GM21529 (cell line): ENCODE measurements at regions not wholly inside any gene's neighbourhood (a gene's known extent, or its start where the extent isn't known, plus 50 kb on each side); places are given as distances from the start of the nearest gene placed in this dataset.

Experiments used
- ATAC-seq: cut with Tn5 transposase; IDR thresholded peaks from one replicate; pipeline ENCODE4 v1.9.1; 2021; ENCODE audit not compliant: unreplicated experiment

DNA sequence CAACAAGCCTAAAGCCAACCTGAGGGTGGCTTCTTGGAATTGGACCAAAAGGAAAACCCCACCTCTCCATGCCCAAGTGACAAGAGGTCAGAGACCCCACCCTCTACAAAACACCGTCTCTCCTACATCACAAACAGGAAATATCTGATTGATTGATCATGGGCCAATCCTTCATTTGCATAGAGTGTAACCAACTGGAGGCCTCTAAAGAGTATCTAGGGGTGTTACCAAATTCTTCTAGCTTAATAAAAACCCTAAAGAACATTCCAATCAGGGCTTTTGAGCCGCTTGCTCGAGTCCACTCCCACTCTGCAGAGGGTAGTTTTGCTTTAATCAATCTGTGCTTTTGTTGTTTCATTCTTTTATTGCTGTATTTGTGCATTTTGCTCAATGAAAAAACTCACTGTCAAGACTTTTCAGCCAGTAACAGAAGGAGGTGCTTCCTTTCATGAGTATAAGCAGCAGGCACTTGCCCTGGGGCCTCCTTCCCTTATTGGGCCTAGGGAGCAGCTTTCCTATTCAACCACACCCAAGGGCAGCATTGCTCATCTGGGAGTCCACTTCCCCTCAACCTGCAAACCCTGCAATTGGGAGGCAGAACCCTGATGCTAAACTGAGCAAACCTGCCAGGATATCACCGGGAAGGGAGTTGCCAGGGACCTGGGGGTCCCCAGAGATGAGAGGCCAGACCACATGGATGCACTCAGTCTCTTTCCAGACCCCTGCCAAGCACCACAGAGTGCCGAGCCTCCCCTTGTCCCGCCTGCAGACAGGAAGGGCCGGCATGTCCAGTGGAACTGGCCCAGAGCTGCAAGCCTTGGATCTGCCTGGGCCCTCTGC lies 154.3 kb upstream of the VSTM2B start:
- no peak for ATAC-seq

DNA sequence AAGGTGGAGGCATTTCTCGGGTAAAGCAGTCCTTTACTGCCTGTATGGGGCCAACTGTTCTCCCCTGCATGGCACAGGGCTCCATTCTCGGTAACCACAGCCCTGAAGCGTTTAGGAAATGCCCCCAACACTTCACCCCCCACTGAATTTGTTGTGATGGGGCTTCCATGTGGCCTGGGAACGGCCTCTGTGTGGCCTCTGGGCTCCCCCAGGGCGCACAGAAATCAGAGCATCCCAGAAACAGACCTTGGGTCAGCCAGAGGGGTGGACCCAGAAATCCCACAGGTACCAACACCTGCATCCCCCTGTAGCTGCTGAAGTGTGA lies 153.7 kb upstream of the VSTM2B start:
- ATAC-seq = no peak

DNA sequence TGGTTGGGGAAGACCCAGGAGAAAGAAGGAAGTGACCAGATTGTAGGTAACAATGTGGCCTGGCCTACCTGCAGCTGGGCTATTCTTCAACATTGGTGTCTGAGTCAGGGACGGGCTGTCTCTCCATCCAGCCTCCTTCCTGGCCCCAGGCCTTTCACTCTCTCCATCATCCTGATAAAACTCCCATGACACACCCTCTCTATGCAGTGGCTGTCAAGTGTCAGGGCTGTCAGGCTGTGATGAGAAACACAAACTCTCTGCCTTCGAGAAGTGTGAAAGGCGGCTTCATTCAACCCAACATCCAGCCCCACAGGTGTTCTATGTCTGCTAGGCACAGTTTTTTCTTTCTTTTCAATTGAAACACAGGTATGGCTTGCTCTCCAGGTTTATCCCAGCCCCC lies 153.3 kb upstream of the VSTM2B start:
- ATAC-seq = no peak

DNA sequence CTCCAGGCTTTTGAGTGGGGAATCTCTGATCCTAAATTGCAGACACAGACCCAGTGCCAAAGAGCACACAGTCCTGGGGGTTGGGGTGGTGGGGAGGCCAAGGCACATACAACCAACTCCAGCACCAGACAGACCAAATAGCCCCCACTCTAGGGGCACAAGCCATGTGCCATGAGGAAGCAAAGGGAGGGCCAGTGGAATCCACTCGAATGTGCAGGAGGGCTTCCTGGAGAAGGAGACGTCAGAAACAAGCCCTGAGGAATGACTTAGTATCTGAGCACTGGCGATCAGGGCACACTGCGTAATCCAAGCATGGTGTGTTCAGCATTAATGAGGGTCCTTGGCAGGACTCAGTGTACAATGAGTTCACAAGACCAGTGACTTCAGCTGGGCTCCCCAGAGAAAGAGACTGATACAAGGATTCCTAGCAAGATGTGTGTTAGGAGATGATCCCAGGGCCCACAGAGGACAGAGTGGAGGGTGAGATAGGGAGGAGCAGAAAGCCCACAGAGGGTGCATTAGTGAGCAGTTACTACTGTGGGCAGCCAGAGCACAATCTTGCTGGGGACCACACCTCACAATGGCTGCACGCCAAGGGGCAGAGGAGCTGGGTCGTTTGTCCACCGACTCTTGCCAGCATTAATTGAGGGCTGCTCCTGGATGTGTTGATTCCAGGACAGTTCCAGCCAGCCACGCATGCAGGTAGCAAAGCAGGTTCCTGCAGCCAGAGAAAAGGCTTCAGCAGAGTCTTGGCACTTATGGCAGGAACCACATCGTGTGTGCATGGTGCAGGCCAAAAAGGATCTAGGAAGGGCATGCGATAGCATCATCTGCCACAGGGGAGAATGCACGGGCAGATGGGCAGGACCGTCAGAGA lies 152.6 kb upstream of the VSTM2B start:
- ATAC-seq = no peak

- ATAC-seq = no peak
Observed at GRCh38 chr19:29375429-29376119, 150.2 kb upstream of the VSTM2B start.

DNA sequence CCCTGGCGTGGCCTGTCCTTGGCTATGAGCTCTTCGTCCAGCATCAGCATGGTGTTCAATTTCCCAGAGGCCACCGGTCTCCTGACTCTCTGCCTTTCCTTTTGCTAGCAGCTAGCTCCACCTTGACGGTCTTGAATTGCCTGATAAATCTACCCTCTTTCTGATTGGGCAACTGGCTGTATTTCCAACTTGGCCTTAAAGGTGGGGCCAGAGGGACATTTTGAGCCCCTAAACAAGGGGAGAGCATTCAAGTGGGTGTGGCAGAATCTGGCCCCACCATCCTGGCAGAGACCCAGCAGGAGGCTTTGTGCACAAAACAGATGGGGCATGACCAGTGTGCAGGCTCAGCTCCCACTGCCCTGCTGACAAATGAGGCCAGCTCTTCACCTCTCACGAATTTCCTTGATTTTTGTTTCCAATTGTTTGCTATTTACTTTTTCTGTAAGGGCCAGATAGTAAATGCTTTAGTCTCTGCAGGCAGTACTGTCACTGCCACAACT lies 148.9 kb upstream of the VSTM2B start:
- no peak for ATAC-seq

DNA sequence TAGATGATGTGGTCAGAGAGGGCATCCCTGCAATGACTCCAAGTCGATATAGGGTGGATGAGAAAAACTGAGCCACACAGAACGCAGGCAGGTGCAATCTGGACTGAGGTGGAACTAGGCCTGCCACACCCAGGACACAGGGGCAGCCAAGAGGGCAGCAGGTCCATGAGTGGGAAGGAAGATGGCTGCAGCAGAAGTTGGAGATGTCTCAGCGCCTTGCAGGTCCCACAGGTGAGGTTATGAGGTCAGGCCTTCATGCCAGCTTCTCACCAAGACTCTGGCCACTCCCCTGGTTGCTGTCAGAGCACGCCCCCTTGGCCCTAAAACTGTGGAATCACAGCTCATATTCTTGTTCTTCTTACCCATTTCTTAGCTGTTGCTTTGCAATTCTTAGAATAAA lies 147.7 kb upstream of the VSTM2B start:
- ATAC-seq = no peak

- ATAC-seq = no peak
Observed at GRCh38 chr19:29378543-29379080, 147.2 kb upstream of the VSTM2B start.

DNA sequence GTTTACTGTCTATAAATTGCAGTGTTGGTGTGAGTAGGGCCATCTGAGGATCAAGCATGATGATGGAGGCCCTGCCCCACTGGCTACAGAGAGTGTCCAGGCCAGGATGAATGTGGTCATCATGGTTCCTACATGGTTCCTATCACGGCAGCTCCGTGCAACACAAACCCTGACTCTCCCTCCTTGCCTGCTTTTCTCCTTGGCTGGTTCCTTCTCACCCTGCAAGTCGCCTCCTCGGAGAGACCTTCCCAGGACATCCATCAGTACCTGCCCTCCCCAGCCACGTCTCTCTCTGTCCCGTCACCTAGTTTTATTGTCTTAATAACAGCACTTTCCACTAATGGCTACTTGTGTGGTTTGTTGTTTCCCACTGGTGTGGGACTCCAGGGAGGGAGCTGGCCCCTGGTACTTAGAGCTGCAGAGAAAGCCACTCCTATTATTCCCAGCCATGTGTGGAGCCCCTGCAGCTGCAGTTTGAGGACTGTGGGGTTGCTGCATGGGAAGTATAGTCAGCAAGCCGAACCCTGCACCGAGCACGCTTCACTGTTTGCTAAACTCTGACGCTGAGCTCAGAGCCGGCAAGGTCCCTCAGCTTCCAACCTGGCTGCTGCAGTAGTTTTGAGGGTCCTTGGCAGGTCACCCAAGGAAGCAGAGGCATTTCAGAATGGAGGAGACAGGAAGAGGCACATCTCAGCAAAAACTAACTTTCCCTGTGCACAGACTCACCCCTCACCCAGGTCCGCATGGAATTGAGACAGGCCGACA lies 146.4 kb upstream of the VSTM2B start:
- no peak for ATAC-seq

DNA sequence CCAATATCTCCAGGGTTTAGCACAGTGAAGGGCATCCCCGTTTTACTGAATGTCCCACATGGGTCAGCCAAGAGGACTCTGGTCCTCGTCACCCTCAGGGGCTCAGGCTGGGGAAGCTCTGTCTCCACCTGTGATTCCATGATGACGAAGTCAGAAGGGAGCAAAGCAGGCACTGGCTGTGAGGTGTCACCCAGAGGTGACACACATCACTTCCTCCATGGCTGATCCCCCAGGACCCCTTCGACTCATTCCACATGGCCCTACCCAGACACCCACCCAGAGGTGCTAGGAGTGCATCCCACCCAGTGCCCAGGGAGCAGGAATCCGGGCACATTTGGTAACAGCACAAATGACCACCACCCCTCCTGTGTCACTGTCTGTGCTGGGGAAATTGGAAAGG lies 145.2 kb upstream of the VSTM2B start:
- no peak for ATAC-seq

- ATAC-seq = no peak
Observed at GRCh38 chr19:29381353-29382203, 144.2 kb upstream of the VSTM2B start.

- no peak for ATAC-seq
Observed at GRCh38 chr19:29383696-29384095, 142.1 kb upstream of the VSTM2B start.

GRCh38 chr19:29384656-29385055 lies 141.1 kb upstream of the VSTM2B start:
- ATAC-seq = no peak

DNA sequence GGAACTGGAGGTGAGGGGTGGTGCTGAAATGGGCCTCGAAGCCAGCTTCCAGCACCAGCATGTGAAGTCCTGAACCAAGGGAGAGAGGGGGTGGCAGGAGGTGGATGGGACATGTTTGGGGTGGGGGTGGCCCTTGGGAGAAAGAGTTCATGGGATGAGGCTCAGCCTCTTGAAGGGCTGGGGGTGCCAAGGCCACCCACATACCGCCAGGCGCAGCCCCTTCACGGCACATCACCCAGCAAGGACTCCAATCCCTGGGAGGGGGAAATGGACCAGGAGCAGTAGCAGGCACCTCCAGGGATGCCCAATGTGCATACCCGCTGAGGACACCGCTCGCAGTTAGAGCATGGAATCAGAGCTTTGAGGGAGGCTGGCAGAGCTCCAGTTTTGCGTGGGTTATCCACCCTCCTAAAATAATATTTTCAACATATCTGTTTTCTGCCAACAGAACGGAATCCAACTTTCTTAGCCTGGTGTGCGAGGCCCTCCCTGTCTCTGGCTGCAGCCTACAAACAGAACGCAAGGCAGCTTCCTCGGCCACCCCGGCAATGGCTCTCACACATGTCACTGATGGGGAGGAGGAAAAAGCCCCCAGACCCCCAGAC lies 140.5 kb upstream of the VSTM2B start:
- ATAC-seq = no peak

GRCh38 chr19:29386970-29387369 lies 138.8 kb upstream of the VSTM2B start:
- no peak for ATAC-seq

- ATAC-seq = no peak
Observed at GRCh38 chr19:29387586-29387985, 138.2 kb upstream of the VSTM2B start.

DNA sequence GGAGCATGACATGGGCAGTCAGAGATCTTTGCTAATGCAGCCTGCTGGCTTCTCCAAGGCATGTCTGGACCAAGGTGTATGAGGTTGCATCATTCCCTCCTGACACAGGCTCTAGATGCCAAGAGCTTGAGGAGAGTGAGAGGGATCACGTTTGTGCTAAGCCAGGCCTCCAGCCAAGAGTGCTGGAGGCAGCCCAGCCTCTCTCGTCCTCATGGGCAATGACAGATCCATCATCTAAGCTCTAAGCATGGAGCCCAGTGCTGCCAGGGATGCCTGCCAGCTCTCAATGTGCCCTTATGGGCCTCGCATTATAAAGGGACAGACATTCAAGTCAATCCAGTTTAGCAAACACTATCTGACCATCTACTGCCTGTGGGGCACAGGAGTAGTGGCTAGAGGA lies 136.3 kb upstream of the VSTM2B start:
- no peak for ATAC-seq

GRCh38 chr19:29390742-29391141 lies 135.1 kb upstream of the VSTM2B start:
- ATAC-seq = no peak

DNA sequence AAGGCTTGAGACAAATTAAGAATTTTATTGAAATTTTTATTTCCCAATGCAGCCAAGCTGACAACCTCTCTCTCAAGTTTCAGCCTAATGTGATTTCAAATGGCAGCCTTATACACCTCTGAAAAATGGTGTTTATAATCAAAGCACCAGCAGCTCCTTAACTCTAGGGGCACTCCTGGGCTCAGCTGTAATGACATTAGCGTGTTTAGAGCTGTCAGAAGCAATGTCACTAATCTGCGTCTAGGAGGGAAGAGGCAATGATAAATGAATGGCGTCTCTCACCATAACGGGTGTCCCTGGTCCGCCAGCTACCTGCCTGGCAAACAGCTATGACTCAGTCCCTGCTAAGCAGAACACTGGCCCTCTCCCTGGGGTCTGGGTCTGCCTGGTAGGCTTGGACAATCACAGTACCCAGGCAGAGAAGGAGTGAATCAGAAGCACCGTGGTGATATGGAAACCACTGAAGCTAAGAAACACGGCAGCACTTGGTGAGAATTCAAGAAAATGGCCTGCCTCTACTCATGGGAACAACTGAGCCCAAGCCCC lies 131.8 kb upstream of the VSTM2B start:
- ATAC-seq = no peak
